ENCODE measurements at regions not wholly inside any gene's neighbourhood (a gene's known extent, or its start where the extent isn't known, plus 50 kb on each side); places are given as distances from the start of the nearest gene placed in this dataset.
A peak's percentile ranks its signal among the peaks of the same experiment; 100 is the strongest.

GRCh38 chr3:146974001-146974400, 368.9 kb upstream of the PLSCR5 start:
- H3K4me1 ChIP-seq, result no peaks in the 10 kb centered on the region
- no peak for TF ChIP-seq EP300 (IDR thresholded peaks at IDR 0.05)
- TF ChIP-seq CTCF (IDR thresholded peaks at IDR 0.05), result no peak
- TF ChIP-seq POLR2AphosphoS5 (IDR thresholded peaks at IDR 0.05), result no peak
- no peak for TF ChIP-seq POLR2A (IDR thresholded peaks at IDR 0.05)
- H3K9me3 ChIP-seq, result no peaks in the 10 kb centered on the region
- no peak overlapping the region for H3K4me3 ChIP-seq
- DNase-seq (ENCODE audit: low spot score in 2 of 2), result no peak
- 95% methylated on average over 4 of the region's 4 CpGs for WGBS
- no peaks in the 10 kb centered on the region for H3K36me3 ChIP-seq
- H3K27ac ChIP-seq, result no peak overlapping the region
- no peaks in the 10 kb centered on the region for H3K27me3 ChIP-seq

- Histone ChIP-seq H3K9me3 (no peaks in the 10 kb centered on the region), H3K27ac (no peak overlapping the region), H3K4me1 (no peaks in the 10 kb centered on the region), H3K4me3 (no peak overlapping the region), H3K27me3 (no peaks in the 10 kb centered on the region), H3K36me3 (no peaks in the 10 kb centered on the region)
- TF ChIP-seq POLR2A (IDR thresholded peaks at IDR 0.05), result no peak
- no peak for TF ChIP-seq CTCF (IDR thresholded peaks at IDR 0.05)
- TF ChIP-seq POLR2AphosphoS5 (IDR thresholded peaks at IDR 0.05), result no peak
- TF ChIP-seq EP300 (IDR thresholded peaks at IDR 0.05), result no peak
- WGBS, result 80% methylated on average over 1 of the region's 1 CpG
- DNase-seq (ENCODE audit: low spot score in 2 of 2), result no peak
Observed at GRCh38 chr3:146972726-146973125, 367.6 kb upstream of the PLSCR5 start.

- no peaks in the 10 kb centered on the region for H3K36me3 ChIP-seq
- WGBS, result 65% methylated on average over 2 of the region's 2 CpGs
- H3K4me3 ChIP-seq, result no peak overlapping the region
- no peak for DNase-seq (ENCODE audit: low spot score in 2 of 2)
- no peak for TF ChIP-seq CTCF (IDR thresholded peaks at IDR 0.05)
- no peak for TF ChIP-seq POLR2AphosphoS5 (IDR thresholded peaks at IDR 0.05)
- no peak for TF ChIP-seq EP300 (IDR thresholded peaks at IDR 0.05)
- no peak for TF ChIP-seq POLR2A (IDR thresholded peaks at IDR 0.05)
- no peaks in the 10 kb centered on the region for H3K27me3 ChIP-seq
- H3K9me3 ChIP-seq, result no peaks in the 10 kb centered on the region
- no peaks in the 10 kb centered on the region for H3K4me1 ChIP-seq
- H3K27ac ChIP-seq, result no peak overlapping the region
Observed at GRCh38 chr3:146970236-146970635, 365.1 kb upstream of the PLSCR5 start.

- no peak for DNase-seq (ENCODE audit: low spot score in 2 of 2)
Observed at GRCh38 chr3:146969356-146969755, 364.2 kb upstream of the PLSCR5 start.

GRCh38 chr3:146968204-146968651, 363.1 kb upstream of the PLSCR5 start:
- no peaks in the 10 kb centered on the region for H3K4me1 ChIP-seq
- TF ChIP-seq EP300 (IDR thresholded peaks at IDR 0.05), result no peak
- TF ChIP-seq CTCF (IDR thresholded peaks at IDR 0.05), result no peak
- no peak for TF ChIP-seq POLR2AphosphoS5 (IDR thresholded peaks at IDR 0.05)
- no peak for TF ChIP-seq POLR2A (IDR thresholded peaks at IDR 0.05)
- peak overlapping the region; percentile 8 for H3K27ac ChIP-seq
- H3K36me3 ChIP-seq, result no peaks in the 10 kb centered on the region
- no peak for DNase-seq (ENCODE audit: low spot score in 2 of 2)
- no peaks in the 10 kb centered on the region for H3K9me3 ChIP-seq
- no peak overlapping the region for H3K4me3 ChIP-seq
- 49% methylated on average over 1 of the region's 1 CpG for WGBS
- no peaks in the 10 kb centered on the region for H3K27me3 ChIP-seq

More at GRCh38 chr3:146969356-146969755, 364.2 kb upstream of the PLSCR5 start:
- TF ChIP-seq CTCF (IDR thresholded peaks at IDR 0.05) (no peak), POLR2A (IDR thresholded peaks at IDR 0.05) (no peak), EP300 (IDR thresholded peaks at IDR 0.05) (no peak), POLR2AphosphoS5 (IDR thresholded peaks at IDR 0.05) (no peak)
- H3K4me3 ChIP-seq, result no peak overlapping the region
- H3K36me3 ChIP-seq, result no peaks in the 10 kb centered on the region
- H3K27me3 ChIP-seq, result no peaks in the 10 kb centered on the region
- no peaks in the 10 kb centered on the region for H3K9me3 ChIP-seq
- no peaks in the 10 kb centered on the region for H3K4me1 ChIP-seq
- no peak overlapping the region for H3K27ac ChIP-seq

All from suprapubic skin (tissue), 4 donors.